ENCODE measurements at regions not wholly inside any gene's neighbourhood (a gene's known extent, or its start where the extent isn't known, plus 50 kb on each side); places are given as distances from the start of the nearest gene placed in this dataset.
"Not testable (repeated sequence)": the region's sequence is repeated elsewhere in the genome, so short reads cannot be mapped to it uniquely, and the experiment has no call there.

DNA sequence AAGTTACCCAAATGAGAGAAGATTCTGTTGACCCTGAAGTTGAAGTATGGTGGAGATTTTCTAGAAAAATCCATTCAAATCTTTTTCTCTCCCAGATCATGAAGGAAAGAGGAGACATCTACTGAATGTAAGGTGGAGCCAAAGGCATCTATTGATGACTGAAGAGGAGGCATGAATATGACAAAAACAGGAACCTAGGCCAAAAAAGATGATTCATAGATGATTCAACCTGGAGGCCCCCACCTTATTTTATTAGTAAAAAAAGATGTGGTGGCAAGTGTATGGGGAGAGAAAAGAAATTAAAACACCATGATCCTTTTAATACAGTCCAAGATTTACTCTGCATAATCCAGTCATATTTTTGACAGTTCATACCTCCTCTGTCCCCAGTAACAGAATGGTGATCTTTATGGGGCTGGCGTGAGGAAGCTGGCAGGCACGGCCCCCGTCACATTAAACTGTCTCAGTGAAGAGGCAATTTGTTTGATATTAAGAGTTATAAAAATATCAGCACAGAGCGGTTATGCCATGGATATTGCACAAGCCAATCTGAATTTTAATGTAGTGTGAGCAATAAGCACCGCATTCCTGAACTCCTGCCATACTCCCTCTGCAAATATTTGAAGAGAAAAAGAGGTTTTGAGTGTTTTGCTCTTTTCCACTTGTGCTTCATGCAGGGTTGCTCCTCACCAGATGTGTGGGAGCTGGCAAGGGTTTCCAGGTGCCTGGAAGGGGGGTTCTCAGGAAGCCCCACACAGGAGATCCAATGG lies 94.4 kb downstream of the TRIM43 start:
- peak overlapping the region; percentile 1 for H3K27ac ChIP-seq (ENCODE audit: low read depth, low read length)

DNA sequence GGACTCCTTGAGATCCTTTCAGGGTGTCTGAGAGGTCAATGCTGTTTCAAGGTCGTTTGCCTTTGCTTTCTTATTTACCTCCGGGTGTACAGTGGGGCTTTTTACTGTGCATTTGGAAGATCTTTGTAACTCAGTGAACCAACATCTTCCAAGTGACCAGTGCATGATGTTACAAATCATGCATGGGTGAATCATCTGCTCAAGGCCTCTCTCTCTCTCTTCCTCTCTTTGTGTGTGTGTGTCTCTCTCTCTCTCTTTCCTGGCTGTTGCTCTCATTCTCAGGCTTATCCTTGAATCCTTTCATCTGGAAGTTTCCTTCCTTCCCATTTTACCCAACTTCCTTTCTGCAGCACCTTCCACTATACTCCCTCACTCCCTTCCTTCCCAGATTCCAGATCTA lies 96.1 kb downstream of the TRIM43 start:
- not testable (repeated sequence) for H3K4me2 ChIP-seq (ENCODE audit: insufficient read depth, low read length); H3K27me3 ChIP-seq (ENCODE audit: insufficient read depth, low read length); H3K27ac ChIP-seq (ENCODE audit: low read depth, low read length); H2AFZ ChIP-seq (ENCODE audit: low read length); H3K36me3 ChIP-seq (ENCODE audit: insufficient read depth, low read length); H4K20me1 ChIP-seq (ENCODE audit: insufficient read depth, low read length); H3K79me2 ChIP-seq (ENCODE audit: insufficient read depth, low read length); H3K4me3 ChIP-seq (ENCODE audit: insufficient read depth, low read length); H3K9me3 ChIP-seq (ENCODE audit: low read depth, low read length)
- peaks cover 32% of the 10 kb centered on the region for H3K4me1 ChIP-seq (ENCODE audit: insufficient read depth, low read length)
- peak; percentile 74 for DNase-seq (ENCODE audit: insufficient read length, low spot score, missing footprints)

More for the DNA sequence above, 94.4 kb downstream of the TRIM43 start:
- not testable (repeated sequence) for H3K27me3 ChIP-seq (ENCODE audit: insufficient read depth, low read length); H4K20me1 ChIP-seq (ENCODE audit: insufficient read depth, low read length); H3K79me2 ChIP-seq (ENCODE audit: insufficient read depth, low read length); H2AFZ ChIP-seq (ENCODE audit: low read length); H3K9me3 ChIP-seq (ENCODE audit: low read depth, low read length); H3K36me3 ChIP-seq (ENCODE audit: insufficient read depth, low read length); DNase-seq (ENCODE audit: insufficient read length, low spot score, missing footprints)
- peak overlapping the region; percentile 16 for H3K4me3 ChIP-seq (ENCODE audit: insufficient read depth, low read length)
- H3K4me2 ChIP-seq (ENCODE audit: insufficient read depth, low read length), result peak overlapping the region; percentile 56
- H3K4me1 ChIP-seq (ENCODE audit: insufficient read depth, low read length), result peaks cover 39% of the 10 kb centered on the region

DNA sequence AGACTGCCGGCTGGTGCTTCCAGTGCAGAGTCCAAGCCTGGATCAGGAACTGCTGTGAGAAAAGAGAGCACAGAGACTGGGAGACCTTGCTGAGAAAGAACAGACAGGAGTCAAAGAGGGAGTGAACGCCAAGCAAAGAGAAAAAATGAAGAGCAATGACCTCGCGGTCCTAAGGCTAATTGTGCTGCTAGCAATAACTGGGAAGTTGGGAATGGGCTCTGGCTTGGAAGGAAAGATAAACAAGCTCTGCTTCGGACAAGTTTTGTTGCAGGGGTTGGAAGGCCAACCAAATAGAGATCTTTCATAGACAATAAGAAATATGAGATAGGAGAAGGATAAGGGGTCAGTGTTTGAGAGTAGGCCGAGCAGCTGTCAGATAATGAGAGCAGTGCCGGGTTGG lies 99.4 kb downstream of the TRIM43 start:
- H2AFZ ChIP-seq (ENCODE audit: low read length); H3K79me2 ChIP-seq (ENCODE audit: insufficient read depth, low read length); H3K4me3 ChIP-seq (ENCODE audit: insufficient read depth, low read length); H3K9me3 ChIP-seq (ENCODE audit: low read depth, low read length); H3K36me3 ChIP-seq (ENCODE audit: insufficient read depth, low read length); DNase-seq (ENCODE audit: insufficient read length, low spot score, missing footprints); H3K4me2 ChIP-seq (ENCODE audit: insufficient read depth, low read length); H3K27ac ChIP-seq (ENCODE audit: low read depth, low read length); H4K20me1 ChIP-seq (ENCODE audit: insufficient read depth, low read length): not testable (repeated sequence)
- Histone ChIP-seq H3K27me3 (ENCODE audit: insufficient read depth, low read length) (peaks cover 15% of the 10 kb centered on the region), H3K4me1 (ENCODE audit: insufficient read depth, low read length) (peaks cover 18% of the 10 kb centered on the region)

DNA sequence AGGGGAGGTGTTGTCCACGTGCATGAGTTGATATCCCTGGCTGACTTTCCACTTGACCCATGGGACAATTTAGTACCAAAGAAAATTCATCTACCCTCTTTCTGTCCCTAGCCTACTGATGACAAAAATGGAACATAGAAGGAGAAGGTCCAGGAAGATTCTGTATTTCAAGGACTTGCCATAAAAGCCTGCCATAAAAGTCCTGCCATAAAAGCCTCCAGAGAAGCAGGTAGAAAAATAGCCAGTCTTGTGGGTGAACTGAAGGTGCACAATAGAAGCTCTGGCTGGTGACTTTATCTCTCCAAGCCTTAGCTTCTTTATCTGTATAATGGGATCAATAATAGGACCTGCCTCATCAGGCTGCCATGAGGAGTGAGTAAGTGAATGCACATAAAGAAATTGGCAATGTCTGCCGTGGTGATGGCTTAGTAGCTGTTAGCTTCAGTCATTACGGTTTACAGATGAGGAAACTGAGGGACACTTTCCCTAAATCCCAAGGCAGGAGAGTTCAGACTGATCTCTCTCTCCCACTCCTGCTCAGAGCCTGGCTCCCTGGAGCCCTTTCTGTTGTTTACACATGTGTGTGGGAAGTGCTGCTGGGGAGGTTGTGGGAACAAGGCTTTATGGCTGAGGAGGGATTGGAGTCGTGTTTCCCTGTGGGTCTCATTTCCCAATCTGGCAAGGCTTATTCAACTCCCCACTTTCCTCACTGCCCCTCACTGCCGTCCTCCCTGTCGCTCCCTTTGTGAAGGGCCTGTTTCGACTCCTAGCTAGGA lies 101.5 kb downstream of the TRIM43 start:
- H3K4me3 ChIP-seq (ENCODE audit: insufficient read depth, low read length); H3K4me2 ChIP-seq (ENCODE audit: insufficient read depth, low read length); H3K36me3 ChIP-seq (ENCODE audit: insufficient read depth, low read length); H3K4me1 ChIP-seq (ENCODE audit: insufficient read depth, low read length); H3K9me3 ChIP-seq (ENCODE audit: low read depth, low read length); H4K20me1 ChIP-seq (ENCODE audit: insufficient read depth, low read length); H3K79me2 ChIP-seq (ENCODE audit: insufficient read depth, low read length); H3K27ac ChIP-seq (ENCODE audit: low read depth, low read length); H2AFZ ChIP-seq (ENCODE audit: low read length): not testable (repeated sequence)
- peak; percentile 53 for DNase-seq (ENCODE audit: insufficient read length, low spot score, missing footprints)
- H3K27me3 ChIP-seq (ENCODE audit: insufficient read depth, low read length), result peaks cover 25% of the 10 kb centered on the region

DNA sequence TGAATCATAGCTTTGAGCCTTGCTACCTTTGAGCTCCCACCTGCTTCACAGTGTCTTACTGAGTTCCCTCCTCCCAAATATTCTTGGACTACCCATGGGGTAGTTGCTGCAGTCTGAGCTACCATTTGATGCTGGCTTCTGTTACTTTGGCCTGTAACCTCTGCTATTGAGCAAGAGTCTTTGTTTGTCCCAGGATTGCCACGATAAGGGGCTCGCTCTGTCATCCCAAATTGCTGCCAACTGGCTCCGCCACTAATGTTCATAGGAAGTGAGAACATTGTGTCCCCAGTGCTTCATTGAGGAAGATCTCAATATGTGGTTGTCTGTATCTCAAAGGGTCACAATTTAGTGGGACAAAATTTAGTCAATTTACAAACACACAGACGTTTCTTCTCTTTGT lies 103.8 kb downstream of the TRIM43 start:
- no peak for DNase-seq (ENCODE audit: insufficient read length, low spot score, missing footprints)
- peaks cover 29% of the 10 kb centered on the region for H3K27me3 ChIP-seq (ENCODE audit: insufficient read depth, low read length)

More for the DNA sequence above, 103.8 kb downstream of the TRIM43 start:
- Histone ChIP-seq H2AFZ (ENCODE audit: low read length) (no peak overlapping the region), H3K79me2 (ENCODE audit: insufficient read depth, low read length) (no peaks in the 10 kb centered on the region), H3K27ac (ENCODE audit: low read depth, low read length) (no peak overlapping the region), H3K9me3 (ENCODE audit: low read depth, low read length) (no peaks in the 10 kb centered on the region), H3K36me3 (ENCODE audit: insufficient read depth, low read length) (no peaks in the 10 kb centered on the region), H3K4me1 (ENCODE audit: insufficient read depth, low read length) (no peaks in the 10 kb centered on the region), H3K4me3 (ENCODE audit: insufficient read depth, low read length) (no peak overlapping the region), H4K20me1 (ENCODE audit: insufficient read depth, low read length) (no peaks in the 10 kb centered on the region), H3K4me2 (ENCODE audit: insufficient read depth, low read length) (no peak overlapping the region)
- TF ChIP-seq, protein P1, sequence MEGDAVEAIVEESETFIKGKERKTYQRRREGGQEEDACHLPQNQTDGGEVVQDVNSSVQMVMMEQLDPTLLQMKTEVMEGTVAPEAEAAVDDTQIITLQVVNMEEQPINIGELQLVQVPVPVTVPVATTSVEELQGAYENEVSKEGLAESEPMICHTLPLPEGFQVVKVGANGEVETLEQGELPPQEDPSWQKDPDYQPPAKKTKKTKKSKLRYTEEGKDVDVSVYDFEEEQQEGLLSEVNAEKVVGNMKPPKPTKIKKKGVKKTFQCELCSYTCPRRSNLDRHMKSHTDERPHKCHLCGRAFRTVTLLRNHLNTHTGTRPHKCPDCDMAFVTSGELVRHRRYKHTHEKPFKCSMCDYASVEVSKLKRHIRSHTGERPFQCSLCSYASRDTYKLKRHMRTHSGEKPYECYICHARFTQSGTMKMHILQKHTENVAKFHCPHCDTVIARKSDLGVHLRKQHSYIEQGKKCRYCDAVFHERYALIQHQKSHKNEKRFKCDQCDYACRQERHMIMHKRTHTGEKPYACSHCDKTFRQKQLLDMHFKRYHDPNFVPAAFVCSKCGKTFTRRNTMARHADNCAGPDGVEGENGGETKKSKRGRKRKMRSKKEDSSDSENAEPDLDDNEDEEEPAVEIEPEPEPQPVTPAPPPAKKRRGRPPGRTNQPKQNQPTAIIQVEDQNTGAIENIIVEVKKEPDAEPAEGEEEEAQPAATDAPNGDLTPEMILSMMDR (IDR thresholded peaks at IDR 0.05; ENCODE audit: extremely low read depth, low read depth, low read length), result no peak

Data from osteoblast (primary cell).